ENCODE measurements at regions not wholly inside any gene's neighbourhood (a gene's known extent, or its start where the extent isn't known, plus 50 kb on each side); places are given as distances from the start of the nearest gene placed in this dataset.

- TF ChIP-seq ZNF518A (tag by site-specific recombination; conservative IDR thresholded peaks at IDR 0.05; ENCODE audit: low read depth) = no peak
- no peak for TF ChIP-seq ZSCAN16 (tag by site-specific recombination; IDR thresholded peaks at IDR 0.05)
Measured at GRCh38 chr10:62511238-62511637, 137.1 kb downstream of the ZNF365 start (continued).

GRCh38 chr10:62511656-62512055 is 137.5 kb downstream of the ZNF365 start:
- ChIA-PET CTCF (no interaction called here), POLR2A (no interaction called here)
- no peaks in the 10 kb centered on the region for H3K9me3 ChIP-seq (ENCODE audit: control insufficient read depth, insufficient read depth, low read depth, low read length)
- TF ChIP-seq ZNF701 (tag by site-specific recombination; IDR thresholded peaks at IDR 0.05) (no peak), ZBTB11 (tag by site-specific recombination; conservative IDR thresholded peaks at IDR 0.05; ENCODE audit: low read depth) (no peak), ZNF433 (tag by site-specific recombination; IDR thresholded peaks at IDR 0.05; ENCODE audit: low read depth) (no peak), ZNF266 (tag by site-specific recombination; IDR thresholded peaks at IDR 0.05; ENCODE audit: low read depth) (no peak)
- no peak overlapping the region for H3K4me3 ChIP-seq (ENCODE audit: low read depth, low read length)
- no peak overlapping the region for H3K27ac ChIP-seq (ENCODE audit: extremely low read depth, low read depth, low read length)
- H3K4me1 ChIP-seq (ENCODE audit: control insufficient read depth, insufficient read depth, low read length) = no peaks in the 10 kb centered on the region
- no peaks in the 10 kb centered on the region for H3K36me3 ChIP-seq (ENCODE audit: control insufficient read depth in 2 of 2, insufficient read depth in 1 of 2, low read length in 2 of 2)

GRCh38 chr10:62512732-62513475 is 138.7 kb downstream of the ZNF365 start:
- ChIA-PET POLR2A (no interaction called here), CTCF (no interaction called here)
- H3K36me3 ChIP-seq (ENCODE audit: control insufficient read depth in 2 of 2, insufficient read depth in 1 of 2, low read length in 2 of 2) = no peaks in the 10 kb centered on the region
- H3K4me1 ChIP-seq (ENCODE audit: control insufficient read depth, insufficient read depth, low read length) = no peaks in the 10 kb centered on the region
- TF ChIP-seq ZFHX2 (tag by site-specific recombination; conservative IDR thresholded peaks at IDR 0.05) (peak; percentile 68), EGR2 (tag by site-specific recombination; IDR thresholded peaks at IDR 0.05; ENCODE audit: low read depth) (peak; percentile 59; the same call in 1 of the 2 replicates), HIC1 (tag by site-specific recombination; IDR thresholded peaks at IDR 0.05) (no peak), ZNF112 (tag by site-specific recombination; IDR thresholded peaks at IDR 0.05) (no peak), ZNF114 (tag by site-specific recombination; IDR thresholded peaks at IDR 0.05) (no peak), WT1 (tag by site-specific recombination; IDR thresholded peaks at IDR 0.05) (no peak), ZBTB1 (tag by site-specific recombination; IDR thresholded peaks at IDR 0.05) (no peak), ZNF707 (tag by site-specific recombination; IDR thresholded peaks at IDR 0.05) (no peak), ZNF791 (tag by site-specific recombination; IDR thresholded peaks at IDR 0.05) (no peak)
- no peak overlapping the region for H3K4me3 ChIP-seq (ENCODE audit: low read depth, low read length)
- H3K9me3 ChIP-seq (ENCODE audit: control insufficient read depth, insufficient read depth, low read depth, low read length) = no peaks in the 10 kb centered on the region
- H3K27ac ChIP-seq (ENCODE audit: extremely low read depth, low read depth, low read length) = no peak overlapping the region
